HCT116 (cell line): ENCODE measurements at regions not wholly inside any gene's neighbourhood (a gene's known extent, or its start where the extent isn't known, plus 50 kb on each side); places are given as distances from the start of the nearest gene placed in this dataset.

Experiments used
- SIN3A ChIP-seq: IDR thresholded peaks from 2 replicates; pipeline ENCODE4 v1.6.1; 2012; ENCODE audit warnings: low read depth
- TF ChIP-seq, protein P1 (sequence below), 3 experiments: fragments of 200-600 bp in 1 of 3; sonication (generic) in 1 of 3; IDR thresholded peaks in 2 of 3; conservative IDR thresholded peaks in 1 of 3; 2 replicates each; pipeline ENCODE4 v1.5.1; 2012 to 2017; ENCODE audit warnings: low read depth in 2 of 3, low read length in 2 of 3, antibody characterized with exemption in 1 of 3, borderline replicate concordance in 1 of 3, control low read depth in 1 of 3, mild to moderate bottlenecking in 1 of 3, mixed read lengths in 1 of 3, mixed run types in 1 of 3, moderate library complexity in 1 of 3; ENCODE audit not compliant: insufficient read depth in 1 of 3
- TF ChIP-seq, protein P2 (sequence below): IDR thresholded peaks from 2 replicates; pipeline ENCODE4 v1.6.1; 2012

DNA sequence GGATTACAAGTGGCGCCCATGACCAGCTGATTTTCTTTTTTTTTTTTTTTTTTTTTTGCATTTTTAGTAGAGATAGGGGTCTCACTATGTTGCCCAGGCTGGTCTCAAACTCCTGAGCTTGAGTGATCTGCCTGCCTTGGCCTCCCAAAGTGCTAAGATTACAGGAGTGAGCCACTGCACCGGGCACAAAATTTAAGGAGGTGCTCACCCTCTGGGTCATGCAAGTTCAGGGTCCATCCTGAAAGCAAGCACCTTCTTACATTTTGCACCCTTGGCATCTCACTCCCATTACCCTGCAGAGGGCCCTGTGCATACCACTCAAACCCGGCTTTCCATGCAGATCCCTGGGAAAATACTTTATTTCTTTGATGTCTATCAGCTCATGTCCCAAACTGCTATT, 95.6 kb upstream of the ADRA1B start:
- no peak for TF ChIP-seq SIN3A
- TF ChIP-seq, protein P1, sequence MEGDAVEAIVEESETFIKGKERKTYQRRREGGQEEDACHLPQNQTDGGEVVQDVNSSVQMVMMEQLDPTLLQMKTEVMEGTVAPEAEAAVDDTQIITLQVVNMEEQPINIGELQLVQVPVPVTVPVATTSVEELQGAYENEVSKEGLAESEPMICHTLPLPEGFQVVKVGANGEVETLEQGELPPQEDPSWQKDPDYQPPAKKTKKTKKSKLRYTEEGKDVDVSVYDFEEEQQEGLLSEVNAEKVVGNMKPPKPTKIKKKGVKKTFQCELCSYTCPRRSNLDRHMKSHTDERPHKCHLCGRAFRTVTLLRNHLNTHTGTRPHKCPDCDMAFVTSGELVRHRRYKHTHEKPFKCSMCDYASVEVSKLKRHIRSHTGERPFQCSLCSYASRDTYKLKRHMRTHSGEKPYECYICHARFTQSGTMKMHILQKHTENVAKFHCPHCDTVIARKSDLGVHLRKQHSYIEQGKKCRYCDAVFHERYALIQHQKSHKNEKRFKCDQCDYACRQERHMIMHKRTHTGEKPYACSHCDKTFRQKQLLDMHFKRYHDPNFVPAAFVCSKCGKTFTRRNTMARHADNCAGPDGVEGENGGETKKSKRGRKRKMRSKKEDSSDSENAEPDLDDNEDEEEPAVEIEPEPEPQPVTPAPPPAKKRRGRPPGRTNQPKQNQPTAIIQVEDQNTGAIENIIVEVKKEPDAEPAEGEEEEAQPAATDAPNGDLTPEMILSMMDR (IDR thresholded peaks at IDR 0.05 in 2 of 3, conservative IDR thresholded peaks at IDR 0.05 in 1 of 3; ENCODE audit: borderline replicate concordance in 1 of 3, insufficient read depth in 1 of 3, low read depth in 2 of 3, low read length in 2 of 3), result no peak
- TF ChIP-seq, protein P2, sequence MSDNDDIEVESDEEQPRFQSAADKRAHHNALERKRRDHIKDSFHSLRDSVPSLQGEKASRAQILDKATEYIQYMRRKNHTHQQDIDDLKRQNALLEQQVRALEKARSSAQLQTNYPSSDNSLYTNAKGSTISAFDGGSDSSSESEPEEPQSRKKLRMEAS, result no peak
